K562 (cell line): ENCODE measurements at regions not wholly inside any gene's neighbourhood (a gene's known extent, or its start where the extent isn't known, plus 50 kb on each side); places are given as distances from the start of the nearest gene placed in this dataset.

Experiments used
- FOS ChIP-seq: IDR thresholded peaks from 3 replicates; pipeline ENCODE4 v1.6.1; 2011; ENCODE audit not compliant: insufficient read length; ENCODE audit errors: extremely low read depth
- ZNF707 ChIP-seq: fragments of 250-450 bp; sonication (Bioruptor Pico); conservative IDR thresholded peaks from 2 replicates; pipeline ENCODE4 v1.8.0; 2022; ENCODE audit warnings: inconsistent platforms, mild to moderate bottlenecking, moderate library complexity

- TF ChIP-seq FOS (no peak), ZNF707 (no peak)
Observed at GRCh38 chr10:121312587-121312986, 285.7 kb downstream of the FGFR2 start.
